Testis (tissue), 2 donors: ENCODE measurements at regions not wholly inside any gene's neighbourhood (a gene's known extent, or its start where the extent isn't known, plus 50 kb on each side); places are given as distances from the start of the nearest gene placed in this dataset.

Experiments
- DNase-seq: peaks from one replicate; pipeline ENCODE4 v3.0.0-alpha.2; 2019
- H3K27ac ChIP-seq, 2 donors: fragments of 200-600 bp; sonication (generic); one replicate each; pipeline ENCODE4 v1.5.1; 2019
- H3K27me3 ChIP-seq: fragments of 200-600 bp; sonication (generic); one replicate; pipeline ENCODE4 v1.5.1; 2019
- H3K36me3 ChIP-seq: fragments of 200-600 bp; sonication (generic); one replicate; pipeline ENCODE4 v1.5.1; 2017; ENCODE audit warnings: low read depth; ENCODE audit errors: missing control alignments
- H3K4me1 ChIP-seq: fragments of 200-600 bp; sonication (generic); one replicate; pipeline ENCODE4 v1.5.1; 2019
- H3K4me3 ChIP-seq, 2 donors: fragments of 200-600 bp; sonication (generic); one replicate each; pipeline ENCODE4 v1.5.1; 2017 to 2019
- H3K9me3 ChIP-seq: fragments of 200-600 bp; sonication (generic); one replicate; pipeline ENCODE4 v1.5.1; 2017
- CTCF ChIP-seq, 3 experiments: fragments of 450-650 bp in 2 of 3; fragments of 200-600 bp in 1 of 3; sonication (generic) in 1 of 3; IDR thresholded peaks; one replicate each; pipeline ENCODE4 v1.5.1; 2016 to 2019; ENCODE audit warnings: antibody characterized with exemption in 3 of 3, mild to moderate bottlenecking in 2 of 3, moderate library complexity in 1 of 3
- POLR2A ChIP-seq: fragments of 450-650 bp; IDR thresholded peaks from one replicate; pipeline ENCODE4 v1.6.1; 2017; ENCODE audit warnings: antibody characterized with exemption, mild to moderate bottlenecking, moderate library complexity
- WGBS, 2 donors: methylation state at CpG; one replicate each; pipeline ENCODE4 v1.1.5; 2018; 5-methylcytosine and 5-hydroxymethylcytosine counted together
- intact Hi-C: fragments of 100-400 bp; cut with DNase I; formaldehyde crosslinking; loops from one replicate; pipeline ENCODE4 v1.15.1; 2023; ENCODE audit warnings: low total_unique reads

- no peak for DNase-seq
- Histone ChIP-seq H3K27ac (no peak overlapping the region), H3K27me3 (no peaks in the 10 kb centered on the region), H3K4me3 (no peak overlapping the region), H3K4me1 (no peaks in the 10 kb centered on the region), H3K36me3 (no peaks in the 10 kb centered on the region), H3K9me3 (no peaks in the 10 kb centered on the region)
- TF ChIP-seq POLR2A: no peak
- TF ChIP-seq CTCF (IDR thresholded peaks at IDR 0.05): no peak
- intact Hi-C loops: no loop called here
- 41% methylated on average over 1 of the region's 1 CpG for WGBS, 2 donors
These were observed 148.0 kb downstream of the ANKRD7 start for GRCh38 chr7:118372530-118372929.

GRCh38 chr7:118389629-118390028 lies 165.1 kb downstream of the ANKRD7 start:
- H3K27ac ChIP-seq: no peak overlapping the region
- H3K4me3 ChIP-seq: no peak overlapping the region
- DNase-seq: no peak
- H3K36me3 ChIP-seq: no peaks in the 10 kb centered on the region
- H3K27me3 ChIP-seq: no peaks in the 10 kb centered on the region
- no peak for TF ChIP-seq POLR2A
- no peak for TF ChIP-seq CTCF (IDR thresholded peaks at IDR 0.05)
- no peaks in the 10 kb centered on the region for H3K4me1 ChIP-seq
- WGBS, 2 donors: 89 to 90% methylated on average over 3 of the region's 3 CpGs
- intact Hi-C loops: no loop called here
- H3K9me3 ChIP-seq: no peaks in the 10 kb centered on the region

GRCh38 chr7:118404211-118404610 lies 179.7 kb downstream of the ANKRD7 start:
- no peak overlapping the region for H3K27ac ChIP-seq
- DNase-seq: no peak
- 94 to 95% methylated on average over 2 of the region's 2 CpGs for whole genome bisulfite sequencing, 2 donors
- no peaks in the 10 kb centered on the region for H3K27me3 ChIP-seq
- TF ChIP-seq CTCF (IDR thresholded peaks at IDR 0.05): no peak
- no peak for TF ChIP-seq POLR2A
- no peaks in the 10 kb centered on the region for H3K36me3 ChIP-seq
- H3K4me1 ChIP-seq: no peaks in the 10 kb centered on the region
- no peaks in the 10 kb centered on the region for H3K9me3 ChIP-seq
- intact Hi-C loops: no loop called here
- no peak overlapping the region for H3K4me3 ChIP-seq

- Histone ChIP-seq H3K4me1 (no peaks in the 10 kb centered on the region), H3K9me3 (no peaks in the 10 kb centered on the region), H3K27me3 (no peaks in the 10 kb centered on the region), H3K4me3 (no peak overlapping the region), H3K36me3 (no peaks in the 10 kb centered on the region), H3K27ac (no peak overlapping the region)
- WGBS, 2 donors: 81 to 90% methylated on average over 1 of the region's 1 CpG
- no peak for TF ChIP-seq POLR2A
- intact Hi-C loops: no loop called here
- DNase-seq: no peak
These were observed 193.9 kb downstream of the ANKRD7 start for GRCh38 chr7:118418433-118418832.

GRCh38 chr7:118420888-118421287 lies 196.4 kb downstream of the ANKRD7 start:
- WGBS, 2 donors: 84% methylated on average over 2 of the region's 2 CpGs
- no peaks in the 10 kb centered on the region for H3K27me3 ChIP-seq
- TF ChIP-seq POLR2A (no peak), CTCF (IDR thresholded peaks at IDR 0.05) (no peak)
- no peak overlapping the region for H3K27ac ChIP-seq
- no peaks in the 10 kb centered on the region for H3K9me3 ChIP-seq
- intact Hi-C loops: no loop called here
- no peak overlapping the region for H3K4me3 ChIP-seq
- no peak for DNase-seq
- H3K36me3 ChIP-seq: no peaks in the 10 kb centered on the region
- H3K4me1 ChIP-seq: no peaks in the 10 kb centered on the region
